RKO (cell line): ENCODE measurements at regions not wholly inside any gene's neighbourhood (a gene's known extent, or its start where the extent isn't known, plus 50 kb on each side); places are given as distances from the start of the nearest gene placed in this dataset.
"Not testable (repeated sequence)": the region's sequence is repeated elsewhere in the genome, so short reads cannot be mapped to it uniquely, and the experiment has no call there.

Experiments
- DNase-seq: peaks from one replicate; pipeline ENCODE4 v3.0.0-alpha.2; 2016; ENCODE audit warnings: low spot score

- DNase-seq, result no peak
Observed at GRCh38 chr4:159006202-159006601, 96.7 kb upstream of the RAPGEF2 start.

GRCh38 chr4:159008671-159009070, 94.2 kb upstream of the RAPGEF2 start:
- DNase-seq, result no peak

GRCh38 chr4:159009521-159009920, 93.4 kb upstream of the RAPGEF2 start:
- DNase-seq, result no peak

GRCh38 chr4:159010100-159010499, 92.8 kb upstream of the RAPGEF2 start:
- no peak for DNase-seq

- no peak for DNase-seq
Observed at GRCh38 chr4:159010563-159011260, 92.2 kb upstream of the RAPGEF2 start.

- DNase-seq, result no peak
Observed at GRCh38 chr4:159012381-159012780, 90.5 kb upstream of the RAPGEF2 start.

- no peak for DNase-seq
Observed at GRCh38 chr4:159013692-159014091, 89.2 kb upstream of the RAPGEF2 start.

- DNase-seq, result no peak
Observed at GRCh38 chr4:159014859-159015258, 88.0 kb upstream of the RAPGEF2 start.

GRCh38 chr4:159015841-159016240, 87.0 kb upstream of the RAPGEF2 start:
- no peak for DNase-seq

- no peak for DNase-seq
Observed at GRCh38 chr4:159016593-159017024, 86.3 kb upstream of the RAPGEF2 start.

GRCh38 chr4:159017323-159018026, 85.4 kb upstream of the RAPGEF2 start:
- DNase-seq, result no peak

GRCh38 chr4:159018062-159018629, 84.7 kb upstream of the RAPGEF2 start:
- DNase-seq, result no peak

- no peak for DNase-seq
Observed at GRCh38 chr4:159019356-159019755, 83.5 kb upstream of the RAPGEF2 start.

- DNase-seq, result no peak
Observed at GRCh38 chr4:159021597-159022385, 81.1 kb upstream of the RAPGEF2 start.

GRCh38 chr4:159023741-159024140, 79.1 kb upstream of the RAPGEF2 start:
- DNase-seq, result no peak

GRCh38 chr4:159024266-159024665, 78.6 kb upstream of the RAPGEF2 start:
- DNase-seq, result no peak

GRCh38 chr4:159024828-159025227, 78.1 kb upstream of the RAPGEF2 start:
- no peak for DNase-seq

- no peak for DNase-seq
Observed at GRCh38 chr4:159026329-159026728, 76.5 kb upstream of the RAPGEF2 start.

- DNase-seq, result no peak
Observed at GRCh38 chr4:159027535-159027934, 75.3 kb upstream of the RAPGEF2 start.

- DNase-seq, result no peak
Observed at GRCh38 chr4:159029481-159029880, 73.4 kb upstream of the RAPGEF2 start.

GRCh38 chr4:159030297-159030696, 72.6 kb upstream of the RAPGEF2 start:
- DNase-seq, result not testable (repeated sequence)

GRCh38 chr4:159035570-159035969, 67.3 kb upstream of the RAPGEF2 start:
- DNase-seq, result no peak

- no peak for DNase-seq
Observed at GRCh38 chr4:159038536-159038935, 64.3 kb upstream of the RAPGEF2 start.
